HEK293 (cell line): ENCODE measurements at regions not wholly inside any gene's neighbourhood (a gene's known extent, or its start where the extent isn't known, plus 50 kb on each side); places are given as distances from the start of the nearest gene placed in this dataset.

Experiments
- TCF7L2 ChIP-seq: IDR thresholded peaks from 2 replicates; pipeline ENCODE4 v1.6.1; 2011; ENCODE audit warnings: low read depth, mild to moderate bottlenecking, inconsistent platforms, low read length, moderate library complexity, borderline replicate concordance
- ZBTB1 ChIP-seq: fragments of 450-650 bp; formaldehyde crosslinking; IDR thresholded peaks from 2 replicates; pipeline ENCODE4 v1.5.1; 2016; ENCODE audit warnings: missing biosample characterization, missing genetic modification characterization
- ZNF114 ChIP-seq: fragments of 450-650 bp; formaldehyde crosslinking; IDR thresholded peaks from 2 replicates; pipeline ENCODE4 v1.5.0; 2017; ENCODE audit warnings: missing biosample characterization, missing genetic modification characterization
- ZNF157 ChIP-seq: fragments of 450-650 bp; formaldehyde crosslinking; IDR thresholded peaks from 2 replicates; pipeline ENCODE4 v1.5.1; 2016; ENCODE audit warnings: missing biosample characterization, missing genetic modification characterization
- ZNF174 ChIP-seq: fragments of 450-650 bp; formaldehyde crosslinking; IDR thresholded peaks from 2 replicates; pipeline ENCODE4 v1.5.0; 2017; ENCODE audit warnings: missing biosample characterization, mild to moderate bottlenecking, missing genetic modification characterization
- ZNF274 ChIP-seq, 2 experiments: fragments of 200-500 bp in 1 of 2; fragments of 450-650 bp in 1 of 2; sonication (Bioruptor generic) in 1 of 2; formaldehyde crosslinking in 1 of 2; IDR thresholded peaks; 2 replicates each; pipeline versions ENCODE4 v1.5.1 to v1.6.1; 2014 to 2016; ENCODE audit warnings: borderline replicate concordance in 1 of 2, inconsistent platforms in 1 of 2, low read length in 1 of 2, missing biosample characterization in 1 of 2, missing genetic modification characterization in 1 of 2
- ZNF302 ChIP-seq: fragments of 450-650 bp; formaldehyde crosslinking; IDR thresholded peaks from 2 replicates; pipeline ENCODE4 v1.5.1; 2016; ENCODE audit warnings: missing biosample characterization, missing genetic modification characterization, low read depth
- ZNF394 ChIP-seq: fragments of 450-650 bp; formaldehyde crosslinking; IDR thresholded peaks from 2 replicates; pipeline ENCODE4 v1.5.1; 2016; ENCODE audit warnings: missing biosample characterization, missing genetic modification characterization, mild to moderate bottlenecking, moderate library complexity, borderline replicate concordance
- TF ChIP-seq, protein P1 (sequence below): fragments of 450-650 bp; formaldehyde crosslinking; IDR thresholded peaks from 2 replicates; pipeline ENCODE4 v1.5.1; 2016; ENCODE audit warnings: missing biosample characterization, missing genetic modification characterization
- TF ChIP-seq, protein P2 (sequence below): fragments of 450-650 bp; formaldehyde crosslinking; IDR thresholded peaks from 2 replicates; pipeline ENCODE4 v1.5.1; 2016; ENCODE audit warnings: missing biosample characterization, missing genetic modification characterization, low read depth
- TF ChIP-seq, protein P3 (sequence below): fragments of 450-650 bp; formaldehyde crosslinking; IDR thresholded peaks from 2 replicates; pipeline ENCODE4 v1.5.1; 2016; ENCODE audit warnings: missing biosample characterization, missing genetic modification characterization
- TF ChIP-seq, protein P4 (sequence below): fragments of 450-650 bp; formaldehyde crosslinking; IDR thresholded peaks from 2 replicates; pipeline ENCODE4 v1.5.1; 2016; ENCODE audit warnings: missing biosample characterization, missing genetic modification characterization, low read depth

DNA sequence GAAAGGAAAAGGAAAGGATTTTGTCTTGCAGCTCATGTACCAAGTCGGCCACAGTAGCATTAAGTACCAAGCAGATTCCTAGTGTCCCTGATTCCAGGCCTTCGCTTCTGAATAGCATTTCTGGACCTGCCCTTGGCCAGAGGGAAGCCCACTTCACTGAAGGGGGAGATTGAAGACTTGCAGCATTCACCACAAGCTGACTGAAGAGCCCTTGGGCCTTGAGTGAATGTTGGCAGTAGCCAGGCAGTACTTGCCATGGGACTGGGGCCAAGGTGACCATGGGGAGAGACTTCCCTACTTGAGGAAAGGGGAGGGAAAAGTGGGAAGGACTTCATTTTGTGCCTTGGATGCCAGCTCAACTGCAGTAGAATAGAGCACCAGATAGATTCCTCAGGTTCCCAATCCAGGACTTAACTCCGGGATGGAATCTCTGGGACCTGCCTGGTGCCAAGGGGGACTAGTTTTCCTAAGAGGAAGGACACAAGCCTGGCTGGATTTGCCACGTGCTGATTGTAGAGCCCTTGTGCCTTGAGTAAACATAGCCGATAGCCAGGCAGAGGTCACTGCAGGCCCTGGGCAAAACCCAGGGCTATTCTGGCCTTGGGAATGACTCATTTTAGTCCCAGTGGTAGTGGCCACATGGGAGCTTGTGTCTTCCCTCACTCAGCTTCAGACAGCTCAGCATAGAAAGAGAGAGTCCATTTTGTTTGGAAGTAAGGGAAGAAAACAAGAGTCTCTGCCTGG, 141.7 kb upstream of the KCND2 start:
- TF ChIP-seq ZNF157 (tag by site-specific recombination): no peak
- TF ChIP-seq, protein P1, sequence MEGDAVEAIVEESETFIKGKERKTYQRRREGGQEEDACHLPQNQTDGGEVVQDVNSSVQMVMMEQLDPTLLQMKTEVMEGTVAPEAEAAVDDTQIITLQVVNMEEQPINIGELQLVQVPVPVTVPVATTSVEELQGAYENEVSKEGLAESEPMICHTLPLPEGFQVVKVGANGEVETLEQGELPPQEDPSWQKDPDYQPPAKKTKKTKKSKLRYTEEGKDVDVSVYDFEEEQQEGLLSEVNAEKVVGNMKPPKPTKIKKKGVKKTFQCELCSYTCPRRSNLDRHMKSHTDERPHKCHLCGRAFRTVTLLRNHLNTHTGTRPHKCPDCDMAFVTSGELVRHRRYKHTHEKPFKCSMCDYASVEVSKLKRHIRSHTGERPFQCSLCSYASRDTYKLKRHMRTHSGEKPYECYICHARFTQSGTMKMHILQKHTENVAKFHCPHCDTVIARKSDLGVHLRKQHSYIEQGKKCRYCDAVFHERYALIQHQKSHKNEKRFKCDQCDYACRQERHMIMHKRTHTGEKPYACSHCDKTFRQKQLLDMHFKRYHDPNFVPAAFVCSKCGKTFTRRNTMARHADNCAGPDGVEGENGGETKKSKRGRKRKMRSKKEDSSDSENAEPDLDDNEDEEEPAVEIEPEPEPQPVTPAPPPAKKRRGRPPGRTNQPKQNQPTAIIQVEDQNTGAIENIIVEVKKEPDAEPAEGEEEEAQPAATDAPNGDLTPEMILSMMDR: no peak
- no peak for TF ChIP-seq ZBTB1 (tag by site-specific recombination)
- TF ChIP-seq, protein P2, sequence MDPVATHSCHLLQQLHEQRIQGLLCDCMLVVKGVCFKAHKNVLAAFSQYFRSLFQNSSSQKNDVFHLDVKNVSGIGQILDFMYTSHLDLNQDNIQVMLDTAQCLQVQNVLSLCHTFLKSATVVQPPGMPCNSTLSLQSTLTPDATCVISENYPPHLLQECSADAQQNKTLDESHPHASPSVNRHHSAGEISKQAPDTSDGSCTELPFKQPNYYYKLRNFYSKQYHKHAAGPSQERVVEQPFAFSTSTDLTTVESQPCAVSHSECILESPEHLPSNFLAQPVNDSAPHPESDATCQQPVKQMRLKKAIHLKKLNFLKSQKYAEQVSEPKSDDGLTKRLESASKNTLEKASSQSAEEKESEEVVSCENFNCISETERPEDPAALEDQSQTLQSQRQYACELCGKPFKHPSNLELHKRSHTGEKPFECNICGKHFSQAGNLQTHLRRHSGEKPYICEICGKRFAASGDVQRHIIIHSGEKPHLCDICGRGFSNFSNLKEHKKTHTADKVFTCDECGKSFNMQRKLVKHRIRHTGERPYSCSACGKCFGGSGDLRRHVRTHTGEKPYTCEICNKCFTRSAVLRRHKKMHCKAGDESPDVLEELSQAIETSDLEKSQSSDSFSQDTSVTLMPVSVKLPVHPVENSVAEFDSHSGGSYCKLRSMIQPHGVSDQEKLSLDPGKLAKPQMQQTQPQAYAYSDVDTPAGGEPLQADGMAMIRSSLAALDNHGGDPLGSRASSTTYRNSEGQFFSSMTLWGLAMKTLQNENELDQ: no peak
- TF ChIP-seq TCF7L2: no peak
- TF ChIP-seq, protein P3, sequence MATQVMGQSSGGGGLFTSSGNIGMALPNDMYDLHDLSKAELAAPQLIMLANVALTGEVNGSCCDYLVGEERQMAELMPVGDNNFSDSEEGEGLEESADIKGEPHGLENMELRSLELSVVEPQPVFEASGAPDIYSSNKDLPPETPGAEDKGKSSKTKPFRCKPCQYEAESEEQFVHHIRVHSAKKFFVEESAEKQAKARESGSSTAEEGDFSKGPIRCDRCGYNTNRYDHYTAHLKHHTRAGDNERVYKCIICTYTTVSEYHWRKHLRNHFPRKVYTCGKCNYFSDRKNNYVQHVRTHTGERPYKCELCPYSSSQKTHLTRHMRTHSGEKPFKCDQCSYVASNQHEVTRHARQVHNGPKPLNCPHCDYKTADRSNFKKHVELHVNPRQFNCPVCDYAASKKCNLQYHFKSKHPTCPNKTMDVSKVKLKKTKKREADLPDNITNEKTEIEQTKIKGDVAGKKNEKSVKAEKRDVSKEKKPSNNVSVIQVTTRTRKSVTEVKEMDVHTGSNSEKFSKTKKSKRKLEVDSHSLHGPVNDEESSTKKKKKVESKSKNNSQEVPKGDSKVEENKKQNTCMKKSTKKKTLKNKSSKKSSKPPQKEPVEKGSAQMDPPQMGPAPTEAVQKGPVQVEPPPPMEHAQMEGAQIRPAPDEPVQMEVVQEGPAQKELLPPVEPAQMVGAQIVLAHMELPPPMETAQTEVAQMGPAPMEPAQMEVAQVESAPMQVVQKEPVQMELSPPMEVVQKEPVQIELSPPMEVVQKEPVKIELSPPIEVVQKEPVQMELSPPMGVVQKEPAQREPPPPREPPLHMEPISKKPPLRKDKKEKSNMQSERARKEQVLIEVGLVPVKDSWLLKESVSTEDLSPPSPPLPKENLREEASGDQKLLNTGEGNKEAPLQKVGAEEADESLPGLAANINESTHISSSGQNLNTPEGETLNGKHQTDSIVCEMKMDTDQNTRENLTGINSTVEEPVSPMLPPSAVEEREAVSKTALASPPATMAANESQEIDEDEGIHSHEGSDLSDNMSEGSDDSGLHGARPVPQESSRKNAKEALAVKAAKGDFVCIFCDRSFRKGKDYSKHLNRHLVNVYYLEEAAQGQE (tag by site-specific recombination): no peak
- no peak for TF ChIP-seq ZNF302 (tag by site-specific recombination)
- TF ChIP-seq, protein P4, sequence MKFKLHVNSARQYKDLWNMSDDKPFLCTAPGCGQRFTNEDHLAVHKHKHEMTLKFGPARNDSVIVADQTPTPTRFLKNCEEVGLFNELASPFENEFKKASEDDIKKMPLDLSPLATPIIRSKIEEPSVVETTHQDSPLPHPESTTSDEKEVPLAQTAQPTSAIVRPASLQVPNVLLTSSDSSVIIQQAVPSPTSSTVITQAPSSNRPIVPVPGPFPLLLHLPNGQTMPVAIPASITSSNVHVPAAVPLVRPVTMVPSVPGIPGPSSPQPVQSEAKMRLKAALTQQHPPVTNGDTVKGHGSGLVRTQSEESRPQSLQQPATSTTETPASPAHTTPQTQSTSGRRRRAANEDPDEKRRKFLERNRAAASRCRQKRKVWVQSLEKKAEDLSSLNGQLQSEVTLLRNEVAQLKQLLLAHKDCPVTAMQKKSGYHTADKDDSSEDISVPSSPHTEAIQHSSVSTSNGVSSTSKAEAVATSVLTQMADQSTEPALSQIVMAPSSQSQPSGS (tag by site-specific recombination): no peak
- no peak for TF ChIP-seq ZNF174
- no peak for TF ChIP-seq ZNF394
- TF ChIP-seq ZNF274 (IDR thresholded peaks at IDR 0.05; ENCODE audit: low read length): no peak
- TF ChIP-seq ZNF274 (tag by site-specific recombination; IDR thresholded peaks at IDR 0.05; ENCODE audit: borderline replicate concordance): no peak
- no peak for TF ChIP-seq ZNF114
